Endothelial cell of umbilical vein (primary cell): ENCODE measurements at regions not wholly inside any gene's neighbourhood (a gene's known extent, or its start where the extent isn't known, plus 50 kb on each side); places are given as distances from the start of the nearest gene placed in this dataset.
"Not testable (repeated sequence)": the region's sequence is repeated elsewhere in the genome, so short reads cannot be mapped to it uniquely, and the experiment has no call there.

ENCODE experiments used
- EZH2 ChIP-seq: IDR thresholded peaks from 2 replicates; pipeline ENCODE4 v1.6.1; 2012; ENCODE audit warnings: borderline replicate concordance, low read depth, mild to moderate bottlenecking, moderate library complexity, low read length, inconsistent platforms; ENCODE audit not compliant: severe bottlenecking
- FOS ChIP-seq: IDR thresholded peaks from 2 replicates; pipeline ENCODE4 v1.6.1; 2011; ENCODE audit warnings: mild to moderate bottlenecking, low read length, moderate library complexity, borderline replicate concordance; ENCODE audit not compliant: insufficient read depth
- GATA2 ChIP-seq: IDR thresholded peaks from 2 replicates; pipeline ENCODE4 v1.7.0; 2011; ENCODE audit warnings: low read depth, mild to moderate bottlenecking, moderate library complexity, mixed read lengths, low read length; ENCODE audit not compliant: insufficient read length, insufficient read depth
- JUN ChIP-seq: IDR thresholded peaks from 2 replicates; pipeline ENCODE4 v1.6.1; 2011; ENCODE audit warnings: borderline replicate concordance, low read depth; ENCODE audit not compliant: insufficient read length, insufficient read depth
- MYC ChIP-seq: IDR thresholded peaks from one replicate; pipeline ENCODE4 v1.6.1; 2011; ENCODE audit warnings: mild to moderate bottlenecking, low read depth, low read length
- POLR2A ChIP-seq: IDR thresholded peaks from 2 replicates; pipeline ENCODE4 v1.6.1; 2012; ENCODE audit warnings: low read depth, mild to moderate bottlenecking, control low read depth, low read length
- POLR2AphosphoS5 ChIP-seq: IDR thresholded peaks from 2 replicates; pipeline ENCODE4 v1.6.1; 2012; ENCODE audit warnings: low read depth, mild to moderate bottlenecking, control low read depth, low read length, moderate library complexity; ENCODE audit not compliant: insufficient read depth
- TF ChIP-seq, protein P1 (sequence below), 2 donors: IDR thresholded peaks; 1 replicate in 1 of 2; 2 replicates in 1 of 2; pipeline ENCODE4 v1.5.1; 2011; ENCODE audit warnings: low read length in 2 of 2, mild to moderate bottlenecking in 2 of 2, moderate library complexity in 2 of 2, control low read depth in 1 of 2, inconsistent platforms in 1 of 2, low read depth in 1 of 2; ENCODE audit not compliant: insufficient read depth in 1 of 2; ENCODE audit errors: extremely low read depth in 1 of 2
- TF ChIP-seq, protein P2 (sequence below): IDR thresholded peaks from 2 replicates; pipeline ENCODE4 v1.6.1; 2011; ENCODE audit not compliant: insufficient read depth, insufficient read length

DNA sequence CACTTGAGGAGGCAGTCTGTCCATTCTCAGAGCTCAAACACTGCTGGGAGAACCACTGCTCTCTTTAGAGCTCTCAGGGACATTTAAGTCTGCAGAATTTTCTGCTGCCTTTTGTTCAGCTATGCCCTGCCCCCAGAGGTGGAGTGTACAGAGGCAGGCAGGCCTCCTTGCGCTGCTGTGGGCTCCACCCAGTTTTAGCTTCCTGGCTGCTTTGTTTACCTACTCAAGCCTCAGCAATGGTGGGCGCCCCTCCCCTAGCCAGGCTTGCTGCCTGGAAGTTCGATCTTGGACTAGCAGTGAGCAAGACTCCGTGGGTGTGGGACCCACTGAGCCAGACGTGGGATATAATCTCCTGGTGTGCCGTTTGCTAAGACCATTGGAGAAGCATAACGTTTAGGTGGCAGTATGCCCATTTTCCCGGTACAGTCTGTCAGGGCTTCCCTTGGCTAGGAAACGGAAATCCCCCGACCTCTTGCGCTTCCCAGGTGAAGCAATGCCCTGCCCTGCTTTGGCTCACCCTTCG lies 271.6 kb upstream of the ZNF32 start:
- TF ChIP-seq, protein P1, sequence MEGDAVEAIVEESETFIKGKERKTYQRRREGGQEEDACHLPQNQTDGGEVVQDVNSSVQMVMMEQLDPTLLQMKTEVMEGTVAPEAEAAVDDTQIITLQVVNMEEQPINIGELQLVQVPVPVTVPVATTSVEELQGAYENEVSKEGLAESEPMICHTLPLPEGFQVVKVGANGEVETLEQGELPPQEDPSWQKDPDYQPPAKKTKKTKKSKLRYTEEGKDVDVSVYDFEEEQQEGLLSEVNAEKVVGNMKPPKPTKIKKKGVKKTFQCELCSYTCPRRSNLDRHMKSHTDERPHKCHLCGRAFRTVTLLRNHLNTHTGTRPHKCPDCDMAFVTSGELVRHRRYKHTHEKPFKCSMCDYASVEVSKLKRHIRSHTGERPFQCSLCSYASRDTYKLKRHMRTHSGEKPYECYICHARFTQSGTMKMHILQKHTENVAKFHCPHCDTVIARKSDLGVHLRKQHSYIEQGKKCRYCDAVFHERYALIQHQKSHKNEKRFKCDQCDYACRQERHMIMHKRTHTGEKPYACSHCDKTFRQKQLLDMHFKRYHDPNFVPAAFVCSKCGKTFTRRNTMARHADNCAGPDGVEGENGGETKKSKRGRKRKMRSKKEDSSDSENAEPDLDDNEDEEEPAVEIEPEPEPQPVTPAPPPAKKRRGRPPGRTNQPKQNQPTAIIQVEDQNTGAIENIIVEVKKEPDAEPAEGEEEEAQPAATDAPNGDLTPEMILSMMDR (IDR thresholded peaks at IDR 0.05; ENCODE audit: extremely low read depth in 1 of 2, insufficient read depth in 1 of 2, low read depth in 1 of 2, low read length in 2 of 2): not testable (repeated sequence)
- not testable (repeated sequence) for TF ChIP-seq POLR2A, EZH2, GATA2, POLR2AphosphoS5, FOS, JUN, MYC
- TF ChIP-seq, protein P2, sequence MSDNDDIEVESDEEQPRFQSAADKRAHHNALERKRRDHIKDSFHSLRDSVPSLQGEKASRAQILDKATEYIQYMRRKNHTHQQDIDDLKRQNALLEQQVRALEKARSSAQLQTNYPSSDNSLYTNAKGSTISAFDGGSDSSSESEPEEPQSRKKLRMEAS: not testable (repeated sequence)
